Transverse colon (tissue), 4 donors: ENCODE measurements at regions not wholly inside any gene's neighbourhood (a gene's known extent, or its start where the extent isn't known, plus 50 kb on each side); places are given as distances from the start of the nearest gene placed in this dataset.

Source experiments
- DNase-seq: peaks from one replicate; pipeline ENCODE4 v3.0.0-alpha.2; 2019
- H3K27ac ChIP-seq, 4 donors: fragments of 200-600 bp; sonication (generic); 2 replicates each; pipeline ENCODE4 v1.5.1; 2016 to 2018; ENCODE audit warnings: inconsistent platforms in 4 of 4
- H3K27me3 ChIP-seq: fragments of 200-600 bp; sonication (generic); 2 replicates; pipeline ENCODE4 v1.5.1; 2017; ENCODE audit warnings: inconsistent platforms
- H3K36me3 ChIP-seq, 4 donors: fragments of 200-600 bp; sonication (generic); 2 replicates each; pipeline ENCODE4 v1.5.1; 2017 to 2019; ENCODE audit warnings: inconsistent platforms in 4 of 4
- H3K4me1 ChIP-seq, 4 donors: fragments of 200-600 bp; sonication (generic); 2 replicates each; pipeline ENCODE4 v1.5.1; 2017 to 2020; ENCODE audit warnings: inconsistent platforms in 4 of 4
- H3K4me3 ChIP-seq, 4 donors: fragments of 200-600 bp; sonication (generic); 1 replicate in 1 of 4; 2 replicates in 3 of 4; pipeline versions ENCODE4 v1.5.1 to v1.6.1; 2017 to 2019; ENCODE audit warnings: inconsistent platforms in 4 of 4
- H3K9me3 ChIP-seq, 2 donors: fragments of 200-600 bp; sonication (generic); 2 replicates each; pipeline ENCODE4 v1.5.1; 2017 to 2019; ENCODE audit warnings: inconsistent platforms in 2 of 2
- CTCF ChIP-seq, 5 experiments: fragments of 200-600 bp in 3 of 5; fragments of 450-650 bp in 2 of 5; sonication (generic) in 3 of 5; IDR thresholded peaks; 1 replicate in 2 of 5; 2 replicates in 3 of 5; pipeline ENCODE4 v1.5.1; 2016 to 2017; ENCODE audit warnings: antibody characterized with exemption in 5 of 5, inconsistent platforms in 3 of 5, mild to moderate bottlenecking in 2 of 5, moderate library complexity in 1 of 5
- EP300 ChIP-seq: sonication (generic); formaldehyde crosslinking; IDR thresholded peaks from one replicate; pipeline ENCODE4 v1.6.1; 2017; ENCODE audit warnings: antibody characterized with exemption, low read depth
- POLR2A ChIP-seq: fragments of 450-650 bp; IDR thresholded peaks from one replicate; pipeline ENCODE4 v1.6.1; 2016; ENCODE audit warnings: antibody characterized with exemption, mild to moderate bottlenecking, moderate library complexity
- POLR2AphosphoS5 ChIP-seq, 3 donors: sonication (generic); formaldehyde crosslinking; IDR thresholded peaks; one replicate each; pipeline ENCODE4 v1.6.1; 2016; ENCODE audit warnings: antibody characterized with exemption in 3 of 3
- WGBS, 2 donors: methylation state at CpG; one replicate each; pipeline ENCODE4 v1.1.5; 2018; ENCODE audit warnings: low coverage in 1 of 2; 5-methylcytosine and 5-hydroxymethylcytosine counted together
- in situ Hi-C, 4 donors: fragments of 200-750 bp; cut with MboI; loops; one replicate each; pipeline versions ENCODE4 v1.15.0 to v1.15.1; 2017; ENCODE audit warnings: low sequenced_read_pairs in 3 of 4, low pct_ligation_motif_present in 1 of 4, low pct_unique_long_range_greater_than_20kb in 1 of 4
- intact Hi-C: fragments of 100-400 bp; cut with DNase I; formaldehyde crosslinking; loops from one replicate; pipeline ENCODE4 v1.15.1; 2023; ENCODE audit warnings: low total_unique reads

GRCh38 chr14:89635615-89636014 is 218.6 kb upstream of the FOXN3 start:
- in situ Hi-C loops (no loop called here), intact Hi-C loops (no loop called here)
- TF ChIP-seq EP300 (no peak), POLR2A (no peak), POLR2AphosphoS5 (IDR thresholded peaks at IDR 0.05) (no peak), CTCF (IDR thresholded peaks at IDR 0.05) (no peak)
- no peak for DNase-seq
- Histone ChIP-seq H3K4me3 (no peak overlapping the region), H3K27me3 (no peaks in the 10 kb centered on the region), H3K9me3 (no peaks in the 10 kb centered on the region), H3K27ac (no peak overlapping the region), H3K36me3 (no peaks in the 10 kb centered on the region), H3K4me1 (no peaks in the 10 kb centered on the region)
- 81 to 93% methylated on average over 2 to 8 of the region's 8 CpGs for WGBS, 2 donors

- in situ Hi-C loops = no loop called here
- no peak for DNase-seq
- Histone ChIP-seq H3K4me1 (no peaks in the 10 kb centered on the region), H3K27me3 (no peaks in the 10 kb centered on the region), H3K4me3 (no peak overlapping the region), H3K9me3 (no peaks in the 10 kb centered on the region), H3K36me3 (no peaks in the 10 kb centered on the region), H3K27ac (no peak overlapping the region)
- intact Hi-C loops = no loop called here
- 80 to 81% methylated on average over 1 of the region's 1 CpG for WGBS, 2 donors
- TF ChIP-seq EP300 = no peak
- TF ChIP-seq POLR2A = no peak
- TF ChIP-seq CTCF (IDR thresholded peaks at IDR 0.05) = no peak
- TF ChIP-seq POLR2AphosphoS5 (IDR thresholded peaks at IDR 0.05) = no peak
Measured at GRCh38 chr14:89634037-89634436, 217.0 kb upstream of the FOXN3 start.

- WGBS, 2 donors = 83 to 84% methylated on average over 4 to 7 of the region's 7 CpGs
- DNase-seq = no peak
- TF ChIP-seq POLR2A = no peak
- TF ChIP-seq POLR2AphosphoS5 (IDR thresholded peaks at IDR 0.05) = no peak
- TF ChIP-seq EP300 = no peak
- TF ChIP-seq CTCF (IDR thresholded peaks at IDR 0.05) = no peak
Measured at GRCh38 chr14:89630101-89630829, 213.2 kb upstream of the FOXN3 start.

GRCh38 chr14:89629383-89629782 is 212.3 kb upstream of the FOXN3 start:
- intact Hi-C loops = no loop called here
- in situ Hi-C loops = no loop called here
- no peak for TF ChIP-seq EP300
- no peak for TF ChIP-seq CTCF (IDR thresholded peaks at IDR 0.05)
- TF ChIP-seq POLR2AphosphoS5 (IDR thresholded peaks at IDR 0.05) = no peak
- TF ChIP-seq POLR2A = no peak
- WGBS, 2 donors = 73 to 80% methylated on average over 8 of the region's 8 CpGs
- Histone ChIP-seq H3K4me1 (peaks cover 0 to 7% (median 0%) of the 10 kb centered on the region in 4 donors), H3K27me3 (no peaks in the 10 kb centered on the region), H3K9me3 (no peaks in the 10 kb centered on the region), H3K36me3 (no peaks in the 10 kb centered on the region), H3K4me3 (no peak overlapping the region), H3K27ac (no peak overlapping the region)
- DNase-seq = no peak

More at GRCh38 chr14:89630101-89630829, 213.2 kb upstream of the FOXN3 start:
- in situ Hi-C loops = no loop called here
- no peaks in the 10 kb centered on the region for H3K36me3 ChIP-seq
- H3K27ac ChIP-seq = no peak overlapping the region
- no peaks in the 10 kb centered on the region for H3K9me3 ChIP-seq
- intact Hi-C loops = no loop called here
- H3K4me1 ChIP-seq = peaks cover 0 to 3% (median 0%) of the 10 kb centered on the region in 4 donors
- no peak overlapping the region for H3K4me3 ChIP-seq
- H3K27me3 ChIP-seq = no peaks in the 10 kb centered on the region
